AG09309 (cell line): ENCODE measurements at regions not wholly inside any gene's neighbourhood (a gene's known extent, or its start where the extent isn't known, plus 50 kb on each side); places are given as distances from the start of the nearest gene placed in this dataset.

Experiments used
- DNase-seq: peaks from one replicate; pipeline ENCODE4 v3.0.0-alpha.2; 2010; ENCODE audit warnings: low read depth
- H3K4me3 ChIP-seq: 2 replicates; pipeline ENCODE4 v1.5.1; 2011; ENCODE audit warnings: mild to moderate bottlenecking, low read depth, low read length, moderate library complexity; ENCODE audit not compliant: control insufficient read depth
- CTCF ChIP-seq: IDR thresholded peaks from 2 replicates; pipeline ENCODE4 v1.5.1; 2011; ENCODE audit warnings: mild to moderate bottlenecking, low read depth, low read length, inconsistent platforms; ENCODE audit not compliant: insufficient read depth, control insufficient read depth; ENCODE audit errors: missing control alignments

GRCh38 chr10:9081253-9081652 is 1026.8 kb downstream of the GATA3 start:
- no peak for DNase-seq
- TF ChIP-seq CTCF: no peak

DNA sequence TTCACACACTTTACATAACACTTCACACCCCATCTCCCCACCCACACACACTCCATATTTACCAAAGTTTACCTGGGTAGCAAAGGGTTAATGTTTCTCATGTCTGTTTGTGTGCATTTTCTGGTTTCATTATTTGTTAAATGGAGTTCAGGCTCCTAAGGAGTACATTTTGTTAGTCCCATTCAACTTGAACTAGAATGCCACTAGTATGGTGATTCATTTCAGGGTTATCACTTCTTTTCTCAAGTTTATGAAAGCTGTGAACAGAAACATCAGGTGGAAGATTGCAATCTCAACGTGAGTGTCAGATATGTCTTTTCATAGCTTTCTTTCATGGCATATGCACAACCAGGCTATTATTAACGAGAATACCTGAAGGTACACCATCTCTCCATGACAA is 1027.5 kb downstream of the GATA3 start:
- no peak for DNase-seq
- no peak for TF ChIP-seq CTCF
- H3K4me3 ChIP-seq: no peak overlapping the region

More at GRCh38 chr10:9081253-9081652, 1026.8 kb downstream of the GATA3 start:
- no peak overlapping the region for H3K4me3 ChIP-seq

GRCh38 chr10:9091530-9092093 is 1037.1 kb downstream of the GATA3 start:
- no peak overlapping the region for H3K4me3 ChIP-seq
- TF ChIP-seq CTCF: no peak
- no peak for DNase-seq

GRCh38 chr10:9096288-9096687 is 1041.8 kb downstream of the GATA3 start:
- no peak for DNase-seq
- H3K4me3 ChIP-seq: no peak overlapping the region
- no peak for TF ChIP-seq CTCF

GRCh38 chr10:9097206-9097990 is 1042.9 kb downstream of the GATA3 start:
- TF ChIP-seq CTCF: no peak
- H3K4me3 ChIP-seq: no peak overlapping the region
- no peak for DNase-seq

- TF ChIP-seq CTCF: no peak
- DNase-seq: no peak
- H3K4me3 ChIP-seq: no peak overlapping the region
Observed at GRCh38 chr10:9097991-9098306, 1043.5 kb downstream of the GATA3 start.

DNA sequence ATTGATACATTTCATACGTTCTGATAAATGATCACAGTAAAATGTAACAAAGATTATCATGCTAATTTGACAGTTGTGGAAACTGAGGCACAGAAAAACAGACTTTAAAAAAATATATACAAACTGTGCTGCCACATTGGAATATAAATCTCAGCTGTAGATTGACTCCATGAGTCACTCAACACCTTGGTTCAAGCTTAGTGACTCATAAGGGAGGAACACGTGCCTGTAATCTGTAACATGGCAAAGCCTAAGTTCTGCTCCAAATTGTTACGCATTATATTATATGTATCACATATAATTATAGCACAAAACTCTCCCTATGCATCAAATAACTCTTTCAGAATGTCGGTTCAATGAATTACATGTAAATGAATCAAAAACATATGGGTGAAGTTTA is 1047.5 kb downstream of the GATA3 start:
- no peak for TF ChIP-seq CTCF
- H3K4me3 ChIP-seq: no peak overlapping the region
- DNase-seq: no peak
